ENCODE measurements at regions not wholly inside any gene's neighbourhood (a gene's known extent, or its start where the extent isn't known, plus 50 kb on each side); places are given as distances from the start of the nearest gene placed in this dataset.

- CTCF ChIA-PET (ENCODE audit: partially characterized antibody): interaction anchor here (0.7 kb wide), 1 partner anchor 10 kb away, joined by 4 read pairs; no protein-coding TSS in a partner anchor
- H3K27ac Mint-ChIP-seq: no peak overlapping the region
- no peak for DNase-seq
- no peak overlapping the region for H3K27ac ChIP-seq (ENCODE audit: low read depth, low read length)
- H3K4me1 Mint-ChIP-seq: no peaks in the 10 kb centered on the region
- H3K9me3 Mint-ChIP-seq: peaks cover 0 to 3% (median 0%) of the 10 kb centered on the region in 8 donors
- H3K4me1 ChIP-seq (ENCODE audit: insufficient read depth, low read length): no peaks in the 10 kb centered on the region
- POLR2A ChIA-PET (ENCODE audit: partially characterized antibody): no interaction called here
- H3K36me3 Mint-ChIP-seq: no peaks in the 10 kb centered on the region
- H3K27me3 ChIP-seq (ENCODE audit: insufficient read depth, low read length): no peaks in the 10 kb centered on the region
- H3K4me3 ChIP-seq (ENCODE audit: low read length in 2 of 2): no peak overlapping the region
- peaks cover 5 to 13% of the 10 kb centered on the region in 2 donors for H3K27me3 Mint-ChIP-seq
- no peaks in the 10 kb centered on the region for H3K36me3 ChIP-seq (ENCODE audit: insufficient read depth, low read length)
- intact Hi-C loops (cut with micrococcal nuclease): no loop called here
- H3K4me3 Mint-ChIP-seq: no peak overlapping the region
- no peaks in the 10 kb centered on the region for H3K9me3 ChIP-seq (ENCODE audit: control insufficient read depth in 1 of 2, low read length in 2 of 2)
These were observed 232.5 kb upstream of the NCAM1 start for GRCh38 chr11:112728716-112729115.

GRCh38 chr11:112730591-112730990 lies 230.6 kb upstream of the NCAM1 start:
- POLR2A ChIA-PET (ENCODE audit: partially characterized antibody): no interaction called here
- no peaks in the 10 kb centered on the region for H3K9me3 ChIP-seq (ENCODE audit: control insufficient read depth in 1 of 2, low read length in 2 of 2)
- no peak for DNase-seq
- intact Hi-C loops (cut with micrococcal nuclease): no loop called here
- Mint-ChIP-seq H3K27ac (no peak overlapping the region), H3K9me3 (peaks cover 0 to 3% (median under 1%) of the 10 kb centered on the region in 8 donors), H3K36me3 (no peaks in the 10 kb centered on the region), H3K4me3 (no peak overlapping the region), H3K27me3 (peaks cover 4 to 10% of the 10 kb centered on the region in 2 donors), H3K4me1 (no peaks in the 10 kb centered on the region)
- CTCF ChIA-PET (ENCODE audit: partially characterized antibody): no interaction called here
- H3K36me3 ChIP-seq (ENCODE audit: insufficient read depth, low read length): no peaks in the 10 kb centered on the region
- H3K27ac ChIP-seq (ENCODE audit: low read depth, low read length): no peak overlapping the region
- no peak overlapping the region for H3K4me3 ChIP-seq (ENCODE audit: low read length in 2 of 2)
- no peaks in the 10 kb centered on the region for H3K27me3 ChIP-seq (ENCODE audit: insufficient read depth, low read length)
- H3K4me1 ChIP-seq (ENCODE audit: insufficient read depth, low read length): no peaks in the 10 kb centered on the region

- H3K9me3 Mint-ChIP-seq: peaks cover 0 to 3% (median 2%) of the 10 kb centered on the region in 8 donors
- H3K4me3 Mint-ChIP-seq: no peak overlapping the region
- peaks cover 3 to 10% of the 10 kb centered on the region in 2 donors for H3K27me3 Mint-ChIP-seq
- no peak overlapping the region for H3K27ac Mint-ChIP-seq
- Histone ChIP-seq H3K4me3 (ENCODE audit: low read length in 2 of 2) (no peak overlapping the region), H3K27ac (ENCODE audit: low read depth, low read length) (no peak overlapping the region), H3K9me3 (ENCODE audit: control insufficient read depth in 1 of 2, low read length in 2 of 2) (no peaks in the 10 kb centered on the region), H3K36me3 (ENCODE audit: insufficient read depth, low read length) (no peaks in the 10 kb centered on the region), H3K4me1 (ENCODE audit: insufficient read depth, low read length) (no peaks in the 10 kb centered on the region), H3K27me3 (ENCODE audit: insufficient read depth, low read length) (no peaks in the 10 kb centered on the region)
- intact Hi-C loops (cut with micrococcal nuclease): no loop called here
- no peaks in the 10 kb centered on the region for H3K36me3 Mint-ChIP-seq
- no peaks in the 10 kb centered on the region for H3K4me1 Mint-ChIP-seq
- ChIA-PET POLR2A (ENCODE audit: partially characterized antibody) (no interaction called here), CTCF (ENCODE audit: partially characterized antibody) (no interaction called here)
- DNase-seq: no peak
These were observed 229.7 kb upstream of the NCAM1 start for GRCh38 chr11:112731538-112731937.

- no peaks in the 10 kb centered on the region for H3K36me3 ChIP-seq (ENCODE audit: insufficient read depth, low read length)
- Mint-ChIP-seq H3K27ac (no peak overlapping the region), H3K36me3 (no peaks in the 10 kb centered on the region), H3K4me1 (no peaks in the 10 kb centered on the region), H3K4me3 (no peak overlapping the region), H3K9me3 (peaks cover 0 to 3% (median under 1%) of the 10 kb centered on the region in 8 donors), H3K27me3 (peaks cover 5 to 8% of the 10 kb centered on the region in 2 donors)
- intact Hi-C loops (cut with micrococcal nuclease): no loop called here
- no peak overlapping the region for H3K27ac ChIP-seq (ENCODE audit: low read depth, low read length)
- no peak overlapping the region for H3K4me3 ChIP-seq (ENCODE audit: low read length in 2 of 2)
- no peaks in the 10 kb centered on the region for H3K9me3 ChIP-seq (ENCODE audit: control insufficient read depth in 1 of 2, low read length in 2 of 2)
- no peaks in the 10 kb centered on the region for H3K27me3 ChIP-seq (ENCODE audit: insufficient read depth, low read length)
- ChIA-PET CTCF (ENCODE audit: partially characterized antibody) (no interaction called here), POLR2A (ENCODE audit: partially characterized antibody) (no interaction called here)
- H3K4me1 ChIP-seq (ENCODE audit: insufficient read depth, low read length): no peaks in the 10 kb centered on the region
- DNase-seq: no peak
These were observed 229.2 kb upstream of the NCAM1 start for GRCh38 chr11:112732031-112732430.

- no peak overlapping the region for H3K4me3 Mint-ChIP-seq
- no peak overlapping the region for H3K27ac ChIP-seq (ENCODE audit: low read depth, low read length)
- ChIA-PET CTCF (ENCODE audit: partially characterized antibody) (interaction anchor here (0.6 kb wide), 1 partner anchor 620 kb away, joined by 3 read pairs; no protein-coding TSS in a partner anchor), POLR2A (ENCODE audit: partially characterized antibody) (no interaction called here)
- no peak for DNase-seq
- H3K9me3 Mint-ChIP-seq: peaks cover 0 to 3% (median under 1%) of the 10 kb centered on the region in 8 donors
- intact Hi-C loops (cut with micrococcal nuclease): no loop called here
- H3K27ac Mint-ChIP-seq: no peak overlapping the region
- H3K27me3 ChIP-seq (ENCODE audit: insufficient read depth, low read length): no peaks in the 10 kb centered on the region
- no peaks in the 10 kb centered on the region for H3K36me3 ChIP-seq (ENCODE audit: insufficient read depth, low read length)
- no peaks in the 10 kb centered on the region for H3K4me1 Mint-ChIP-seq
- H3K4me3 ChIP-seq (ENCODE audit: low read length in 2 of 2): no peak overlapping the region
- H3K4me1 ChIP-seq (ENCODE audit: insufficient read depth, low read length): no peaks in the 10 kb centered on the region
- no peaks in the 10 kb centered on the region for H3K36me3 Mint-ChIP-seq
- peaks cover 4 to 8% of the 10 kb centered on the region in 2 donors for H3K27me3 Mint-ChIP-seq
- no peaks in the 10 kb centered on the region for H3K9me3 ChIP-seq (ENCODE audit: control insufficient read depth in 1 of 2, low read length in 2 of 2)
These were observed 227.0 kb upstream of the NCAM1 start for GRCh38 chr11:112734207-112734606.

- POLR2A ChIA-PET (ENCODE audit: partially characterized antibody): no interaction called here
- H3K27ac ChIP-seq (ENCODE audit: low read depth, low read length): no peak overlapping the region
These were observed 225.8 kb upstream of the NCAM1 start for GRCh38 chr11:112735470-112735869.

GRCh38 chr11:112744041-112744440 lies 217.2 kb upstream of the NCAM1 start:
- H3K36me3 Mint-ChIP-seq: no peaks in the 10 kb centered on the region
- intact Hi-C loops (cut with micrococcal nuclease): no loop called here
- H3K9me3 Mint-ChIP-seq: no peaks in the 10 kb centered on the region
- CTCF ChIA-PET (ENCODE audit: partially characterized antibody): no interaction called here
- Histone ChIP-seq H3K9me3 (ENCODE audit: control insufficient read depth in 1 of 2, low read length in 2 of 2) (no peaks in the 10 kb centered on the region), H3K4me1 (ENCODE audit: insufficient read depth, low read length) (no peaks in the 10 kb centered on the region), H3K27ac (ENCODE audit: low read depth, low read length) (no peak overlapping the region), H3K4me3 (ENCODE audit: low read length in 2 of 2) (no peak overlapping the region), H3K36me3 (ENCODE audit: insufficient read depth, low read length) (no peaks in the 10 kb centered on the region), H3K27me3 (ENCODE audit: insufficient read depth, low read length) (no peaks in the 10 kb centered on the region)
- no peak overlapping the region for H3K27ac Mint-ChIP-seq
- H3K27me3 Mint-ChIP-seq: peaks cover 9 to 23% of the 10 kb centered on the region in 2 donors
- H3K4me1 Mint-ChIP-seq: no peaks in the 10 kb centered on the region
- POLR2A ChIA-PET (ENCODE audit: partially characterized antibody): no interaction called here
- H3K4me3 Mint-ChIP-seq: no peak overlapping the region
- DNase-seq: no peak

More at GRCh38 chr11:112735470-112735869, 225.8 kb upstream of the NCAM1 start:
- DNase-seq: no peak
- Mint-ChIP-seq H3K4me1 (no peaks in the 10 kb centered on the region), H3K36me3 (no peaks in the 10 kb centered on the region), H3K4me3 (no peak overlapping the region), H3K27ac (no peak overlapping the region), H3K9me3 (peaks cover 0 to 3% (median under 1%) of the 10 kb centered on the region in 8 donors), H3K27me3 (peaks cover 4 to 8% of the 10 kb centered on the region in 2 donors)
- Histone ChIP-seq H3K27me3 (ENCODE audit: insufficient read depth, low read length) (no peaks in the 10 kb centered on the region), H3K4me3 (ENCODE audit: low read length in 2 of 2) (no peak overlapping the region), H3K9me3 (ENCODE audit: control insufficient read depth in 1 of 2, low read length in 2 of 2) (no peaks in the 10 kb centered on the region), H3K4me1 (ENCODE audit: insufficient read depth, low read length) (no peaks in the 10 kb centered on the region), H3K36me3 (ENCODE audit: insufficient read depth, low read length) (no peaks in the 10 kb centered on the region)
- intact Hi-C loops (cut with micrococcal nuclease): no loop called here
- CTCF ChIA-PET (ENCODE audit: partially characterized antibody): no interaction called here

GRCh38 chr11:112745973-112746372 lies 215.2 kb upstream of the NCAM1 start:
- Histone ChIP-seq H3K4me1 (ENCODE audit: insufficient read depth, low read length) (no peaks in the 10 kb centered on the region), H3K27ac (ENCODE audit: low read depth, low read length) (no peak overlapping the region), H3K4me3 (ENCODE audit: low read length in 2 of 2) (no peak overlapping the region), H3K9me3 (ENCODE audit: control insufficient read depth in 1 of 2, low read length in 2 of 2) (no peaks in the 10 kb centered on the region), H3K36me3 (ENCODE audit: insufficient read depth, low read length) (no peaks in the 10 kb centered on the region), H3K27me3 (ENCODE audit: insufficient read depth, low read length) (no peaks in the 10 kb centered on the region)
- CTCF ChIA-PET (ENCODE audit: partially characterized antibody): no interaction called here
- H3K36me3 Mint-ChIP-seq: no peaks in the 10 kb centered on the region
- no peak for DNase-seq
- H3K4me1 Mint-ChIP-seq: no peaks in the 10 kb centered on the region
- no peaks in the 10 kb centered on the region for H3K9me3 Mint-ChIP-seq
- intact Hi-C loops (cut with micrococcal nuclease): no loop called here
- peaks cover 12 to 23% of the 10 kb centered on the region in 2 donors for H3K27me3 Mint-ChIP-seq
- POLR2A ChIA-PET (ENCODE audit: partially characterized antibody): no interaction called here
- H3K4me3 Mint-ChIP-seq: peak overlapping the region in 1 of 8 donors; percentile 43
- no peak overlapping the region for H3K27ac Mint-ChIP-seq
